GM19372 (cell line): ENCODE measurements at regions not wholly inside any gene's neighbourhood (a gene's known extent, or its start where the extent isn't known, plus 50 kb on each side); places are given as distances from the start of the nearest gene placed in this dataset.

Experiments used
- ATAC-seq: cut with Tn5 transposase; IDR thresholded peaks from one replicate; pipeline ENCODE4 v1.9.1; 2021; ENCODE audit warnings: mild to moderate bottlenecking, low read depth, moderate library complexity; ENCODE audit not compliant: unreplicated experiment

DNA sequence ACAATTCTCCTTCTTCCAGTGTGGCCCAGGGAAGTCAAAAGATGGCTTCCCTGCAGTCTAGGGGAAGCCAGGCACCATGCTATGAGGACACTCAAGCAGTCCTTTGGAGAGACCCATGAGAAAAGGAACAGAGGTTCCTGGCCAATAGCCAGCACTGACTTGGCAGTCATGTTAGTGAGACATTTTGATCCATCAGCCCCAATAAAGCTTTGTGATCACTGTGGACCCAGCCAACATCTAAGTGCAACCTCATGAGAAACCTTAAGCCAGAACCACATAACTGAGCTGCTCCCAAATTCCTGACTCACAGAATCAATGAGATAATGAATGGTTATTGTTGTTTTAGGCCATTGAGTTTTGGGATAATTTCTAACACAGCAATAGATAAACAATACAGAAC lies 51.0 kb upstream of the NAP1L1 start:
- no peak for ATAC-seq
